HCT116 (cell line): ENCODE measurements at regions not wholly inside any gene's neighbourhood (a gene's known extent, or its start where the extent isn't known, plus 50 kb on each side); places are given as distances from the start of the nearest gene placed in this dataset.

Experiments
- ATAC-seq: fragments of 200-7000 bp; cut with Tn5 transposase; 2 replicates; pipeline ENCODE4 v1.9.1; 2020; ENCODE audit warnings: mild to moderate bottlenecking, moderate library complexity
- BruUV-seq: library from RNA; stranded (reverse); fragments of 400-500 nt; replicated peaks from 2 replicates; lab custom pipeline; 2021; lab: Mats Ljungman, UMichigan
- CTCF ChIA-PET: fragments of 300-600 bp; sonication (Branson Sonifier 250); formaldehyde crosslinking; loops from one replicate; lab custom pipeline; 2021; ENCODE audit warnings: antibody characterized with exemption; lab: Charles Lee
- POLR2A ChIA-PET: fragments of 300-600, 350-600 bp; sonication (Branson Sonifier 250); formaldehyde crosslinking; loops from one replicate; lab custom pipeline; 2021; ENCODE audit warnings: antibody characterized with exemption; lab: Charles Lee
- RAD21 ChIA-PET, 2 experiments: fragments of 300-600 bp; sonication (Branson Sonifier 250); formaldehyde crosslinking; loops; one replicate each; lab custom pipeline; 2023; ENCODE audit warnings: low total read pairs in 2 of 2; ENCODE audit not compliant: uncharacterized antibody in 2 of 2, unreplicated experiment in 2 of 2, low non-redundant PET in 1 of 2; lab: Charles Lee
- DNase-seq: peaks from one replicate; pipeline ENCODE4 v3.0.0-alpha.2; 2010; ENCODE audit warnings: low read depth, low spot score
- H2AFZ ChIP-seq: fragments of 200-600 bp; shearing (Covaris generic), sonication (generic); 2 replicates; pipeline ENCODE4 v1.6.1; 2017; ENCODE audit warnings: low read depth, mixed run types, mixed read lengths, antibody characterized with exemption, low read length; ENCODE audit not compliant: poor library complexity, severe bottlenecking
- H3K27ac ChIP-seq: 2 replicates; pipeline ENCODE4 v1.5.1; 2012; ENCODE audit warnings: low read depth, low read length
- H3K27me3 ChIP-seq: fragments of 200-600 bp; sonication (generic); 2 replicates; pipeline ENCODE4 v1.6.1; 2016; ENCODE audit warnings: mixed run types, low read length, mixed read lengths; ENCODE audit not compliant: insufficient read depth
- H3K36me3 ChIP-seq, 2 experiments: fragments of 200-500 bp in 1 of 2; fragments of 200-600 bp in 1 of 2; sonication (Bioruptor generic) in 1 of 2; sonication (generic) in 1 of 2; 2 replicates each; pipeline versions ENCODE4 v1.5.1 to v1.6.1; 2014 to 2016; ENCODE audit warnings: low read length in 2 of 2, inconsistent platforms in 1 of 2, mixed read lengths in 1 of 2, mixed run types in 1 of 2; ENCODE audit not compliant: insufficient read depth in 2 of 2, control insufficient read depth in 1 of 2
- H3K4me1 ChIP-seq, 2 experiments: fragments of 200-600 bp in 1 of 2; sonication (generic) in 1 of 2; 2 replicates each; pipeline versions ENCODE4 v1.5.1 to v1.6.1; 2012 to 2017; ENCODE audit warnings: low read length in 2 of 2, inconsistent platforms in 1 of 2, mild to moderate bottlenecking in 1 of 2, mixed read lengths in 1 of 2, mixed run types in 1 of 2, moderate library complexity in 1 of 2; ENCODE audit not compliant: insufficient read depth in 2 of 2, control insufficient read depth in 1 of 2
- H3K4me2 ChIP-seq: fragments of 200-600 bp; sonication (generic); 2 replicates; pipeline ENCODE4 v1.6.1; 2017; ENCODE audit warnings: mixed run types, low read length, mixed read lengths
- H3K4me3 ChIP-seq, 2 experiments: fragments of 200-600 bp in 1 of 2; sonication (generic) in 1 of 2; replicated peaks in 1 of 2; 2 replicates each; pipeline ENCODE4 v1.5.1; 2011 to 2016; ENCODE audit warnings: low read length in 2 of 2, control low read depth in 1 of 2, low read depth in 1 of 2, mild to moderate bottlenecking in 1 of 2, mixed read lengths in 1 of 2, mixed run types in 1 of 2
- H3K79me2 ChIP-seq: fragments of 200-600 bp; sonication (generic); 2 replicates; pipeline ENCODE4 v1.6.1; 2017; ENCODE audit warnings: mild to moderate bottlenecking, mixed run types, low read length, moderate library complexity, mixed read lengths; ENCODE audit not compliant: insufficient read depth
- H3K9ac ChIP-seq: fragments of 200-600 bp; sonication (generic); 2 replicates; pipeline ENCODE4 v1.6.1; 2016; ENCODE audit warnings: low read length, mixed read lengths
- H3K9me2 ChIP-seq: fragments of 200-600 bp; sonication (generic), shearing (Covaris generic); 2 replicates; pipeline ENCODE4 v1.6.1; 2017; ENCODE audit warnings: mixed run types, mild to moderate bottlenecking, moderate library complexity; ENCODE audit not compliant: insufficient read depth
- H3K9me3 ChIP-seq, 2 experiments: fragments of 200-500 bp in 1 of 2; fragments of 200-600 bp in 1 of 2; sonication (Bioruptor generic) in 1 of 2; sonication (generic) in 1 of 2; 2 replicates each; pipeline ENCODE4 v1.6.1; 2014 to 2017; ENCODE audit warnings: low read length in 2 of 2, mixed read lengths in 2 of 2, inconsistent platforms in 1 of 2, low read depth in 1 of 2, mild to moderate bottlenecking in 1 of 2, mixed run types in 1 of 2, moderate library complexity in 1 of 2; ENCODE audit not compliant: control insufficient read depth in 1 of 2, insufficient read depth in 1 of 2
- H4K20me1 ChIP-seq: fragments of 200-600 bp; sonication (generic), shearing (Covaris generic); 2 replicates; pipeline ENCODE4 v1.6.1; 2017; ENCODE audit warnings: mixed run types, mild to moderate bottlenecking, moderate library complexity; ENCODE audit not compliant: insufficient read depth
- CBX3 ChIP-seq: IDR thresholded peaks from 2 replicates; pipeline ENCODE4 v1.6.1; 2012; ENCODE audit warnings: low read depth
- EZH2phosphoT487 ChIP-seq: fragments of 200-600 bp; IDR thresholded peaks from 2 replicates; pipeline ENCODE4 v1.6.1; 2018; ENCODE audit warnings: antibody characterized with exemption, borderline replicate concordance
- SP1 ChIP-seq: IDR thresholded peaks from 2 replicates; pipeline ENCODE4 v1.6.1; 2012; ENCODE audit warnings: low read depth
- TCF7L2 ChIP-seq: IDR thresholded peaks from 2 replicates; pipeline ENCODE4 v1.7.0; 2011; ENCODE audit warnings: borderline replicate concordance, inconsistent platforms; ENCODE audit not compliant: insufficient read depth, insufficient read length; ENCODE audit errors: extremely low read depth
- YY1 ChIP-seq: IDR thresholded peaks from 2 replicates; pipeline ENCODE4 v1.6.1; 2011; ENCODE audit warnings: low read length, low read depth, moderate library complexity, mild to moderate bottlenecking; ENCODE audit not compliant: insufficient replicate concordance; ENCODE audit errors: extremely low read depth
- intact Hi-C: fragments of 100-400 bp; cut with micrococcal nuclease; formaldehyde crosslinking; loops from 2 replicates; pipeline ENCODE4 v1.10.0; 2022
- TF ChIP-seq, protein P1 (sequence below): IDR thresholded peaks from 2 replicates; pipeline ENCODE4 v1.6.1; 2012
- TF ChIP-seq, protein P2 (sequence below): IDR thresholded peaks from 2 replicates; pipeline ENCODE4 v1.6.1; 2011; ENCODE audit warnings: mild to moderate bottlenecking, low read length, moderate library complexity; ENCODE audit not compliant: insufficient replicate concordance; ENCODE audit errors: extremely low read depth
- TF ChIP-seq, protein P3 (sequence below), 3 experiments: fragments of 200-600 bp in 1 of 3; sonication (generic) in 1 of 3; IDR thresholded peaks in 2 of 3; conservative IDR thresholded peaks in 1 of 3; 2 replicates each; pipeline ENCODE4 v1.5.1; 2012 to 2017; ENCODE audit warnings: low read depth in 2 of 3, low read length in 2 of 3, antibody characterized with exemption in 1 of 3, borderline replicate concordance in 1 of 3, control low read depth in 1 of 3, mild to moderate bottlenecking in 1 of 3, mixed read lengths in 1 of 3, mixed run types in 1 of 3, moderate library complexity in 1 of 3; ENCODE audit not compliant: insufficient read depth in 1 of 3

DNA sequence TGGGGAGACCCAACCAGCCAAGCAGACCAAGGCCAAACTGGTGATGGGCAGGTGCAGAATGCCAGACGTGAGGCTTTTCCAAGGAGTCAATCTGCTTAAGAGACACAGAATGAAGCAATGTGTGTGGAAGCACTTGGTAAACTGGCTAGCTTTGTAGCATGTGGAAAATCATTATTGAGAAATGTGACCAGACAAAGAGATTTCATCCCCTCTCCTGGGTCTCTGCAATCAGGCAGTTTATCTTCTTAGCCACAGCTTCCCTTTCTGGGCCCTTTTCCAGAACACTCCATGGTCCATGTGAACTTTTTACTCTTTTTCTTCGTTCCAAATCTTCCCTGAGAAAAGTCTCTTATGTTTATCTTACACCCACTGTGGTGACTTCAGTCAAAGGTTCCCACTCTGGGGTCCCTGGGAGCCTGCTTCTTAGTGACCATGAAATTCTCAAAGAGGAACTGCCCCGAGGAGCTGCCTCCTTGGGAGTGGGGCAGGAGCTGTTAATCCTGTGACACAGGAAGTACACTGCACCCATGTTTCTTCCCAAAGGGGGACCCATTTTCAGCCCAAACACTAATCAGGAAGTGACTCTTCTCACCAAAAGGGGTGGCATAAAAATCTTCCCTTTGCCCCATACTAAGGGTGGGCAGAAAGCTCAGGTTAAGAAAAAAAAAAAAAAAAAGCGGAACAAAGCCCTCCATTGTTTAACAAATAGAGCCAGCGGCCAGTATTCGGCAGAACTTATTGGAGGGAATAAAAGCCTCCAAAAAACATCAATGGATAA lies 346.2 kb upstream of the ASIC2 start:
- Histone ChIP-seq H3K4me1 (no peaks in the 10 kb centered on the region), H3K79me2 (no peaks in the 10 kb centered on the region), H3K27ac (no peak overlapping the region), H3K9me2 (no peaks in the 10 kb centered on the region), H3K27me3 (no peaks in the 10 kb centered on the region), H3K4me3 (no peak overlapping the region), H4K20me1 (no peaks in the 10 kb centered on the region), H2AFZ (no peak overlapping the region), H3K9ac (no peak overlapping the region), H3K4me2 (no peak overlapping the region), H3K36me3 (no peaks in the 10 kb centered on the region), H3K9me3 (peaks cover 0 to 4% of the 10 kb centered on the region in 2 experiments; a peak in 1 of 4 replicates)
- no TSS peak for BruUV-seq
- CTCF ChIA-PET, result no interaction called here
- ATAC-seq (no peak), DNase-seq (no peak)
- RAD21 ChIA-PET, result no interaction called here
- intact Hi-C loops, result no loop called here
- TF ChIP-seq, protein P1, sequence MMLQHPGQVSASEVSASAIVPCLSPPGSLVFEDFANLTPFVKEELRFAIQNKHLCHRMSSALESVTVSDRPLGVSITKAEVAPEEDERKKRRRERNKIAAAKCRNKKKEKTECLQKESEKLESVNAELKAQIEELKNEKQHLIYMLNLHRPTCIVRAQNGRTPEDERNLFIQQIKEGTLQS, result no peak
- TF ChIP-seq EZH2phosphoT487 (no peak), CBX3 (no peak), TCF7L2 (no peak)
- TF ChIP-seq, protein P2, sequence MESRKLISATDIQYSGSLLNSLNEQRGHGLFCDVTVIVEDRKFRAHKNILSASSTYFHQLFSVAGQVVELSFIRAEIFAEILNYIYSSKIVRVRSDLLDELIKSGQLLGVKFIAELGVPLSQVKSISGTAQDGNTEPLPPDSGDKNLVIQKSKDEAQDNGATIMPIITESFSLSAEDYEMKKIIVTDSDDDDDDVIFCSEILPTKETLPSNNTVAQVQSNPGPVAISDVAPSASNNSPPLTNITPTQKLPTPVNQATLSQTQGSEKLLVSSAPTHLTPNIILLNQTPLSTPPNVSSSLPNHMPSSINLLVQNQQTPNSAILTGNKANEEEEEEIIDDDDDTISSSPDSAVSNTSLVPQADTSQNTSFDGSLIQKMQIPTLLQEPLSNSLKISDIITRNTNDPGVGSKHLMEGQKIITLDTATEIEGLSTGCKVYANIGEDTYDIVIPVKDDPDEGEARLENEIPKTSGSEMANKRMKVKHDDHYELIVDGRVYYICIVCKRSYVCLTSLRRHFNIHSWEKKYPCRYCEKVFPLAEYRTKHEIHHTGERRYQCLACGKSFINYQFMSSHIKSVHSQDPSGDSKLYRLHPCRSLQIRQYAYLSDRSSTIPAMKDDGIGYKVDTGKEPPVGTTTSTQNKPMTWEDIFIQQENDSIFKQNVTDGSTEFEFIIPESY, result no peak
- POLR2A ChIA-PET, result no interaction called here

DNA sequence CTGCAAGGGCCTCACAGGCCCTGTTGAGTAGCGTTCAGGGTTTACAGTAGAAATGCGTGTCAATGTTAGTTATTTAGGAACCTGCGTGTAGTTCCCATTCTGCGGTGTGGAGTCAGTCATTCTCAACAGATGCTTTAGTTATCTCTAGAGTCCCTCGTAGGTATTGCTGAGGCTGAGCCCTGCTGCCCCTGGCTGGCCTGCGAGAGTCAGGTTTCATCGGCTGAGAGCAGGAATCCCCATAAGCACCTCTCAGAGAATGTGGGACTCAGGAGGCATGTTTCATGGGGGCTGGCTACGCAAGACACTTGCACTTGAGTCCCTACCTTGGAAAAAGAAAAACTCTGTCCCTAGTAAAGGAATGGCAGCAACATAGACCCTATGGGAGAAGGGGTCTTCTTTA lies 347.5 kb upstream of the ASIC2 start:
- Histone ChIP-seq H3K27me3 (no peaks in the 10 kb centered on the region), H4K20me1 (no peaks in the 10 kb centered on the region), H3K4me1 (no peaks in the 10 kb centered on the region), H3K4me2 (no peak overlapping the region), H3K9ac (no peak overlapping the region), H3K79me2 (no peaks in the 10 kb centered on the region), H3K4me3 (no peak overlapping the region), H3K27ac (no peak overlapping the region), H3K9me2 (no peaks in the 10 kb centered on the region), H3K36me3 (no peaks in the 10 kb centered on the region), H2AFZ (no peak overlapping the region), H3K9me3 (peaks cover 0 to 4% of the 10 kb centered on the region in 2 experiments; a peak in 1 of 4 replicates)
- ChIA-PET POLR2A (no interaction called here), RAD21 (no interaction called here), CTCF (no interaction called here)
- DNase-seq, result no peak
- intact Hi-C loops, result no loop called here
- BruUV-seq, result no TSS peak
- ATAC-seq, result no peak
- TF ChIP-seq SP1, result no peak
- no peak for TF ChIP-seq YY1
- TF ChIP-seq, protein P2, result no peak
- TF ChIP-seq, protein P3, sequence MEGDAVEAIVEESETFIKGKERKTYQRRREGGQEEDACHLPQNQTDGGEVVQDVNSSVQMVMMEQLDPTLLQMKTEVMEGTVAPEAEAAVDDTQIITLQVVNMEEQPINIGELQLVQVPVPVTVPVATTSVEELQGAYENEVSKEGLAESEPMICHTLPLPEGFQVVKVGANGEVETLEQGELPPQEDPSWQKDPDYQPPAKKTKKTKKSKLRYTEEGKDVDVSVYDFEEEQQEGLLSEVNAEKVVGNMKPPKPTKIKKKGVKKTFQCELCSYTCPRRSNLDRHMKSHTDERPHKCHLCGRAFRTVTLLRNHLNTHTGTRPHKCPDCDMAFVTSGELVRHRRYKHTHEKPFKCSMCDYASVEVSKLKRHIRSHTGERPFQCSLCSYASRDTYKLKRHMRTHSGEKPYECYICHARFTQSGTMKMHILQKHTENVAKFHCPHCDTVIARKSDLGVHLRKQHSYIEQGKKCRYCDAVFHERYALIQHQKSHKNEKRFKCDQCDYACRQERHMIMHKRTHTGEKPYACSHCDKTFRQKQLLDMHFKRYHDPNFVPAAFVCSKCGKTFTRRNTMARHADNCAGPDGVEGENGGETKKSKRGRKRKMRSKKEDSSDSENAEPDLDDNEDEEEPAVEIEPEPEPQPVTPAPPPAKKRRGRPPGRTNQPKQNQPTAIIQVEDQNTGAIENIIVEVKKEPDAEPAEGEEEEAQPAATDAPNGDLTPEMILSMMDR (IDR thresholded peaks at IDR 0.05 in 2 of 3, conservative IDR thresholded peaks at IDR 0.05 in 1 of 3; ENCODE audit: borderline replicate concordance in 1 of 3, insufficient read depth in 1 of 3, low read depth in 2 of 3, low read length in 2 of 3), result no peak
- no peak for TF ChIP-seq TCF7L2
